Muscle layer of colon (tissue), 2 donors: ENCODE measurements at regions not wholly inside any gene's neighbourhood (a gene's known extent, or its start where the extent isn't known, plus 50 kb on each side); places are given as distances from the start of the nearest gene placed in this dataset.
"Not testable (repeated sequence)": the region's sequence is repeated elsewhere in the genome, so short reads cannot be mapped to it uniquely, and the experiment has no call there.

ENCODE experiments used
- H3K27ac ChIP-seq: one replicate; pipeline ENCODE4 v1.7.0; 2013; ENCODE audit warnings: low read depth, mild to moderate bottlenecking, low read length, moderate library complexity
- H3K27me3 ChIP-seq, 2 donors: one replicate each; pipeline ENCODE4 v1.7.0; 2013; ENCODE audit warnings: low read length in 2 of 2, mild to moderate bottlenecking in 2 of 2; ENCODE audit not compliant: insufficient read depth in 2 of 2, control insufficient read depth in 1 of 2
- H3K36me3 ChIP-seq: one replicate; pipeline ENCODE4 v1.7.0; 2013; ENCODE audit warnings: mild to moderate bottlenecking, low read length; ENCODE audit not compliant: insufficient read depth
- H3K4me1 ChIP-seq: one replicate; pipeline ENCODE4 v1.7.0; 2013; ENCODE audit warnings: mild to moderate bottlenecking, low read length; ENCODE audit not compliant: insufficient read depth
- H3K4me3 ChIP-seq, 2 donors: one replicate each; pipeline ENCODE4 v1.7.0; 2013; ENCODE audit warnings: low read length in 2 of 2, low read depth in 1 of 2, mild to moderate bottlenecking in 1 of 2, moderate library complexity in 1 of 2
- H3K9ac ChIP-seq: one replicate; pipeline ENCODE4 v1.7.0; 2013; ENCODE audit warnings: low read length
- H3K9me3 ChIP-seq: one replicate; pipeline ENCODE4 v1.7.0; 2013; ENCODE audit warnings: mild to moderate bottlenecking, low read length
- donor health status: abdominal sarcoma.
- donor health status: Adenocarcinoma of cecum.

- Histone ChIP-seq H3K9ac (no peak overlapping the region), H3K9me3 (no peaks in the 10 kb centered on the region), H3K36me3 (no peaks in the 10 kb centered on the region), H3K4me3 (no peak overlapping the region), H3K27me3 (no peaks in the 10 kb centered on the region), H3K4me1 (no peaks in the 10 kb centered on the region), H3K27ac (no peak overlapping the region)
Observed at GRCh38 chr4:129254526-129254925, 158.6 kb downstream of the C4orf33 start.

GRCh38 chr4:129261584-129261983 is 165.6 kb downstream of the C4orf33 start:
- no peak overlapping the region for H3K4me3 ChIP-seq
- no peak overlapping the region for H3K27ac ChIP-seq
- no peaks in the 10 kb centered on the region for H3K27me3 ChIP-seq
- H3K9me3 ChIP-seq: no peaks in the 10 kb centered on the region
- H3K36me3 ChIP-seq: no peaks in the 10 kb centered on the region
- H3K4me1 ChIP-seq: peaks cover 3% of the 10 kb centered on the region
- no peak overlapping the region for H3K9ac ChIP-seq

- H3K27me3 ChIP-seq: no peaks in the 10 kb centered on the region
- no peak overlapping the region for H3K4me3 ChIP-seq
Observed at GRCh38 chr4:129264008-129264657, 168.2 kb downstream of the C4orf33 start.

GRCh38 chr4:129278868-129279267 is 182.9 kb downstream of the C4orf33 start:
- Histone ChIP-seq H3K36me3 (no peaks in the 10 kb centered on the region), H3K27ac (no peak overlapping the region), H3K4me1 (no peaks in the 10 kb centered on the region), H3K27me3 (no peaks in the 10 kb centered on the region), H3K9me3 (no peaks in the 10 kb centered on the region), H3K9ac (no peak overlapping the region), H3K4me3 (no peak overlapping the region)

More at GRCh38 chr4:129264008-129264657, 168.2 kb downstream of the C4orf33 start:
- H3K9me3 ChIP-seq: no peaks in the 10 kb centered on the region
- no peak overlapping the region for H3K27ac ChIP-seq
- no peaks in the 10 kb centered on the region for H3K36me3 ChIP-seq
- H3K9ac ChIP-seq: no peak overlapping the region
- peaks cover 3% of the 10 kb centered on the region for H3K4me1 ChIP-seq

GRCh38 chr4:129282293-129282692 is 186.3 kb downstream of the C4orf33 start:
- H3K4me3 ChIP-seq: no peak overlapping the region
- H3K27me3 ChIP-seq: no peaks in the 10 kb centered on the region
- no peaks in the 10 kb centered on the region for H3K9me3 ChIP-seq
- H3K4me1 ChIP-seq: no peaks in the 10 kb centered on the region
- no peak overlapping the region for H3K27ac ChIP-seq
- H3K36me3 ChIP-seq: no peaks in the 10 kb centered on the region
- H3K9ac ChIP-seq: no peak overlapping the region

- not testable (repeated sequence) for H3K36me3 ChIP-seq, H3K27ac ChIP-seq, H3K4me3 ChIP-seq, H3K9ac ChIP-seq, H3K4me1 ChIP-seq, H3K9me3 ChIP-seq, H3K27me3 ChIP-seq
Observed at GRCh38 chr4:129292194-129292593, 196.2 kb downstream of the C4orf33 start.

- Histone ChIP-seq H3K4me1 (no peaks in the 10 kb centered on the region), H3K36me3 (no peaks in the 10 kb centered on the region), H3K9ac (no peak overlapping the region), H3K27ac (no peak overlapping the region), H3K9me3 (no peaks in the 10 kb centered on the region), H3K27me3 (no peaks in the 10 kb centered on the region), H3K4me3 (no peak overlapping the region)
Observed at GRCh38 chr4:129314781-129315180, 218.8 kb downstream of the C4orf33 start.

GRCh38 chr4:129322920-129323319 is 227.0 kb downstream of the C4orf33 start:
- Histone ChIP-seq H3K4me1 (no peaks in the 10 kb centered on the region), H3K4me3 (no peak overlapping the region), H3K36me3 (no peaks in the 10 kb centered on the region), H3K9ac (no peak overlapping the region), H3K9me3 (no peaks in the 10 kb centered on the region), H3K27me3 (no peaks in the 10 kb centered on the region), H3K27ac (no peak overlapping the region)

- Histone ChIP-seq H3K4me3 (no peak overlapping the region), H3K36me3 (no peaks in the 10 kb centered on the region), H3K4me1 (no peaks in the 10 kb centered on the region), H3K27ac (no peak overlapping the region), H3K9ac (no peak overlapping the region), H3K9me3 (no peaks in the 10 kb centered on the region), H3K27me3 (no peaks in the 10 kb centered on the region)
Observed at GRCh38 chr4:129323658-129324057, 227.7 kb downstream of the C4orf33 start.

GRCh38 chr4:129326571-129327460 is 230.9 kb downstream of the C4orf33 start:
- no peak overlapping the region for H3K4me3 ChIP-seq
- no peaks in the 10 kb centered on the region for H3K9me3 ChIP-seq
- H3K27ac ChIP-seq: no peak overlapping the region
- H3K9ac ChIP-seq: no peak overlapping the region
- no peaks in the 10 kb centered on the region for H3K36me3 ChIP-seq
- H3K27me3 ChIP-seq: no peaks in the 10 kb centered on the region
- H3K4me1 ChIP-seq: no peaks in the 10 kb centered on the region

- no peak overlapping the region for H3K9ac ChIP-seq
- H3K4me3 ChIP-seq: no peak overlapping the region
- no peaks in the 10 kb centered on the region for H3K27me3 ChIP-seq
- H3K36me3 ChIP-seq: no peaks in the 10 kb centered on the region
- H3K9me3 ChIP-seq: no peaks in the 10 kb centered on the region
- no peaks in the 10 kb centered on the region for H3K4me1 ChIP-seq
- H3K27ac ChIP-seq: no peak overlapping the region
Observed at GRCh38 chr4:129327637-129328036, 231.7 kb downstream of the C4orf33 start.
